Endometrium (tissue), 2 donors: ENCODE measurements at regions not wholly inside any gene's neighbourhood (a gene's known extent, or its start where the extent isn't known, plus 50 kb on each side); places are given as distances from the start of the nearest gene placed in this dataset.
"Not testable (repeated sequence)": the region's sequence is repeated elsewhere in the genome, so short reads cannot be mapped to it uniquely, and the experiment has no call there.

Experiments
- FAIRE-seq: peaks from 2 replicates; lab custom pipeline; 2012; peaks lifted over from hg19 to GRCh38; lab: Jason Lieb, UNC
- donor health status: control.
- donor health status: control.

DNA sequence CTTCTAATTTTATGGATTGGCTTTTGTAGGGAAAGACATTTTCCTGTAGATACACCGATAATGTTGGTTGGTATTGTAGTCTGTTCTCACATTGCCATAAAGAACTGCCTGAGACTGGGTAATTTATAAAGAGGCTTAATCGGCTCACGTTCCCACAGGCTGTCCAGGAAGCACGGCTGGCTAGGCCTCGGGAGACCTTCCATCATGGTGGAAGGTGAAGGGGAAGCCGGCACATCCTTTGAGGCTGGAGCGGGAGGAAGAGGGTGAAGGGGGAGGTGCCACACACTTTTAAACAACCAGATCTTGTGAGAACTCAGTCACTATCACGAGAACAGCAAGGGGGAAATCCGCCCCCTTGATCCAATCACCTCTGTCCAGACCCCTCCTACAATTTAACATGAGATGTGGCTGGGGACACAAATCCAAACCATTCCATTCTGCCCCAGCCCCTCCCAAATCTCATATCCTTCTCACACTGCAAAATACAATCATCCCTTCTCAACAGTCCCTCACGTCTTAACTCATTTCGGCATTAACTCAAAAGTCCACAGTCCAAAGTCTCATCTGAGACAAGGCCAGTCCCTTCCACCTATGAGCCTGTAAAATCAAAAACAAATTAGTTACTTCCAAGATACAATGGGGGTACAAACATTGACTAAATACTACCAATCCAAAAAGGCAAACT, 66.7 kb upstream of the EIF5 start:
- no peak for FAIRE-seq

DNA sequence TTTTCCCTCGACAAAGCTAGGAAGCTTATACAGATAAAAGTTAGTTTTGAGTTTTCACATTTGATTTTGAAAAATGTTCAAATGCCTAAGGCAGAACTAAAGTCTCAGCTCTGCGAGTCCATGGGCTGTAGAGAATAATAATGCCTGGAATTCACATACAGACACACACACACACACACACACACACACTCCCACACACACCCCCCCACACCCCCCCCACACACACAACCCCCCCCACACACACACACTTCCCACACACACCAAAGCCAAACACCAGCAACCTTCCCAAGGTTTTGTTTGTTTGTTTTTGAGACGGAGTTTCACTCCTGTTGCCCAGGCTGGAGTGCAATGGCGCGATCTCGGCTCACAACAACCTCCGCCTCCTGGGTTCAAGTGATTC, 62.8 kb upstream of the EIF5 start:
- FAIRE-seq: no peak

DNA sequence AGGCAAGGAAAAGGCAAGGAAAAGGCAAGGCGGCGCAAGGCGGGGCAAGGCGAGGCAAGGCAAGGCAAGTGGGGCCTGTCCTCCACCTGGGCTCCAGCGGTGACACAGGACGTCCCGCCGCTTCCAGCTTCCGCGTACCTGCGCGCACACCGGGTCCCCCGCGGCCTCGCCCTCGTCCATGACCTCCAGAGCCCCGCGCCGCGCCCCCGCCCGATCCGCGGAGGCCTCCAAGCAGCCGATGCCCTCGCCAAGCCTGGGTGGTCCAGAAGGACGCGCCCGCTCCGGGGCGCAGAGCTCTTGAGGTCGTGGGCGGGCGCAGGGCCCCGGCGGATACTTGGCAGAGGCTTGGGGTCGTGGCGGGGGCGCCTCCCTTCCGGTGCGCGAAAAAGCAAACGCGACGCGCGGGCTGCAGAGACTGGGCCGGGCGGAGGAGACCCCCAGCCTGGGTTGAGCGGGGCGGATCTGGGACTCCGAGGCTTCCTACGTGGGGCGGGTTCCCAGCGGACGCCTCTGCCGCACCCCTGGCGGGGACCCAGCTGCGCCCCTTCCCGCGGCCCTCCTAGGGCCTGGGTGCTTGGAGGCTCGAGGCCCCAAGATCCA, 60.8 kb upstream of the EIF5 start:
- FAIRE-seq: no peak

DNA sequence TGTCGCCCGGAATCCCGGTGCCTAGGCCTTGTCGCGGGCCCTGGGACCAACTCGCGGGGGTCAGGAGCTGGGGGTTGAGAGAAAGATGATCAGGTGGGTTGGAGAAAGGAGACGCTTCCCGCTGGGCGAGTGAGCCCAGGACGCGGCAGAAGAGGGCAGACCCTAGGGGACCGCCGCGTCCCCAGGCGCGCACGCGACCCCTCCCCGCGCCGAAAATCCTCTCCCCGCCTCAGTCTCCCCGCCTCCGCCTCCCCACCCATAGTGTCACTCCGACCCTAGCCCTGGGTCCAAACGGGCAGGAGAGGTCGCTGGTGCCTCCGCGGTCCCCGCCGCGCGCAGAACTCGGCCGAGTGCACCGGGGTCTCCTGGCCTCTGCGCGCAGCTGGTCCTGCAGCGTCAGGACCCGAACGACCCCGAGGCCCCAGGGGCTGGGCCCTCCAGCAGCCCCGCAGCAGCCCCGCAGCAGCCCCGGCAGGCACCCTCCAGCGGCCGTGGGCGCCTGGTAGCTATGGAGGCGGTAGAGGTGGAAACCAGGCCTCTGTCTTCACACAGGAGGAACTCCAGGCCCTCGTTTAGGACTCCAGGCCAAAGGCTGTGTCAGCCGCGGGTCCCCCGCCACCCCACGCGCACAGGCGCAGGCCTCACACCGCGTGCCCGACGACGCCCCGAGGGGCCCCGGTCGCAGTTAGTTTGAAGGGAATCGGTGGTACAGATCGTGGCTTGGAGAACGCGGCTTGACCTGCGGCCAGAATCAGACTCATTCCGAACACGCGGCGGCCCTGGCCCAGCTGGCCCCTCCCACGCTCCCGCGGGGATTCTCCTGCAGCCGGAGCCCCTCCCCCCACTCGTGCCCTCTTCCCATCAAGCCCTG, 60.1 kb upstream of the EIF5 start:
- no peak for FAIRE-seq

DNA sequence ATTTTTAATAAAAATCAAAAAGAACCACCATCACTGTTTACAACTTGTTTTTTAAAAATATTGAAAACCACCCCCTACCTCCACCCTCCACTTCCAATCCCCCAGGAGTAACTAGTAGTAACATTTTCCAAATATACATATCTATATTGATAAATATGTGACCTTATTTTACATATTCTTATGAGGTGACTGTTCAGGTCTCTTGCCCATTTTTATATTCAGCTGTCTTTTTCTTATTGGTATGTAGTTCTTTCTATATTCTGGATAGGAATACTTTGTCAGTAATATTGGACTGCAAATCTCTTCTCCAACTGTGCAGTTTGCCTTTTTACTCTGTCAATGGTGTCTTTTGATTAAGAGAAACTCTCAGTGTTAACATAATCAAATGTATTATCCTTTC, 59.0 kb upstream of the EIF5 start:
- no peak for FAIRE-seq

DNA sequence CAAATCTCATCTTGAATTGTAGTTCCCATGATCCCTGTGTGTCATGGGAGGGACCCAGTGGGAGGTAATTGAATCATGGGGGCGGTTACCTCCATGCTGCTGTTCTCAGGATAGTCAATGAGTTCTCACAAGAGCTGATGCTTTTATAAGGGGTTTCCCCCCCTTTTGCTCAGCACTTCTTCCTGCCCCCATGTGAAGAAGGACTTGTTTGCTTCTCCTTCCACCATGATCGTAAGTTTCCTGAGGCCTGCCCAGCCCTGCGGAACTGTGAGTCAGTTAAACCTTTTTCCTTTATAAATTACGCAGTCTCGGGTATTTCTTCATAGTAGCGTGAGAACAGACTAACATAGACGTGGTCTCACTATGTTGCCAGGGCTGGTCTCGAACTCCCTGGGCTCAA, 56.1 kb upstream of the EIF5 start:
- FAIRE-seq: no peak

DNA sequence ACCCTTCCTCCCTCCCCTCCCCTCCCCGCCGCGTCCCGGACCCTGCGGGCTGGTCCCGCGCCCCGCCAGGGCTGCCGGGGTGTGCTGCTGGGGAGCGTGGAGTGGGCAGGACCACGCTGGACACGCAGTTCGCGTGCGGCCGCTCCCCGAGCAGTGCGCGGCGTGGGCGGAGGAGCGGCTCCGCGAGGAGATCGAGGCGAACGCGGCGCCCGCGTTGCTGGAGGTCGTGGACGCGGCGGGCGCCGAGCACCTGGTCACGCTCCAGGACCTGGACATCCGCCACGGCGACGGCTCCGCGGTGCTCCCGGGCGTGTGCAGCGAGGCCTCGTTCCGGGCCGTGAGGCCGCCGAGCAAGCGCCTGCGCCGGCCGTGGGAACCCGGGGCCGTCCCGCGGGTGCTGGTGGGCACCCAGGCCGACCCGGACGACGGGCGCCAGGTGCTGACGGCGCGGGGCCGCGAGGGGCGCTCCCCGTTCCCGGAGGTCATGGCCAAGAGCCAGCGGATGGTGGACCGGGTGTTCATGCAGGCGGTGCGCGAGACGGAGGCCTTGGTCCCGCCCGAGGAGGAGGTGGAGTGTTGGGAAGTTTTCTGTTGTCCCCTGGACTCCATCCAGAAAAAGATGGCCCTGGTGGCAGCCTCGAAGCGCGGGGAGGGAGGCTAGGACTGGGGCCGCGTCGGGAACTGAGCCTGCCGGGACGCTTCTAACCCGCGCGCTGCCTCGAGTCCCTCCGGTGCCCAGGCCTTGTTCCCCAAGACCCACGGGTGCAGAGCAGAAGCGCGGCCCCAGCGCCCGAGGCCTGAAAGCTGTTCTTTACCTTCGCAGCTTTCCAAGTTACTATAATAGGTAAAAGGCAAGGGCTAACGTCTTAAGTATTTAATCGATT, 54.7 kb upstream of the EIF5 start:
- FAIRE-seq: no peak

DNA sequence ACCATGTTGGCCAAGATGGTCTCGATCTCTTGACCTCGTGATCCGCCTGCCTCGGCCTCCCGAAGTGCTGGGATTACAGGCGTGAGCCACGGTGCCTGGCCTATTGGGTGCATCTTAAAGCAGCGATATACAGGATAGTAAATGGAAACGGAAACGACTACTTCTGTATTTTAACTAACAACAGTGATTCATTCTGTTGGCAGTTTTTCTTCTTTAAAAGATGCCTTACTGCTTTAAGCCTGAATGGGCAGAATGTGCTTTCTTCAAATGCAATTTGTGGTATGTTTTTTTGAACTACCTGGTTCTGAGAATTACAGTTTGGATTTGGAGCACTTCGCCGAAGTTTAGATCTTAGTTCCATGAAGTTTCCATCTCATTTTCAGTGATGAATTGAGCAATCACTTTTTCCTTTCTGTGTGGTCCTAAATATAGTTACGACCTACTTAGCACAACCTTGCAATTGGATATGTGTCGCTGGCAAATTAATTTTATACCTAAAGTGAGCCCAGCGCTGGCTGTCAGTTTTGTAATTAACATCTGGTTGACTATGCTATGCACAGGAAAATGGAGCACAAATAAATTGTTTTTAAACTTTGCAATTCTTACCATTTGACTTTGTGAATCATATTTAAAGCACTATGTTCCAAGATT, 53.6 kb upstream of the EIF5 start:
- FAIRE-seq: no peak

DNA sequence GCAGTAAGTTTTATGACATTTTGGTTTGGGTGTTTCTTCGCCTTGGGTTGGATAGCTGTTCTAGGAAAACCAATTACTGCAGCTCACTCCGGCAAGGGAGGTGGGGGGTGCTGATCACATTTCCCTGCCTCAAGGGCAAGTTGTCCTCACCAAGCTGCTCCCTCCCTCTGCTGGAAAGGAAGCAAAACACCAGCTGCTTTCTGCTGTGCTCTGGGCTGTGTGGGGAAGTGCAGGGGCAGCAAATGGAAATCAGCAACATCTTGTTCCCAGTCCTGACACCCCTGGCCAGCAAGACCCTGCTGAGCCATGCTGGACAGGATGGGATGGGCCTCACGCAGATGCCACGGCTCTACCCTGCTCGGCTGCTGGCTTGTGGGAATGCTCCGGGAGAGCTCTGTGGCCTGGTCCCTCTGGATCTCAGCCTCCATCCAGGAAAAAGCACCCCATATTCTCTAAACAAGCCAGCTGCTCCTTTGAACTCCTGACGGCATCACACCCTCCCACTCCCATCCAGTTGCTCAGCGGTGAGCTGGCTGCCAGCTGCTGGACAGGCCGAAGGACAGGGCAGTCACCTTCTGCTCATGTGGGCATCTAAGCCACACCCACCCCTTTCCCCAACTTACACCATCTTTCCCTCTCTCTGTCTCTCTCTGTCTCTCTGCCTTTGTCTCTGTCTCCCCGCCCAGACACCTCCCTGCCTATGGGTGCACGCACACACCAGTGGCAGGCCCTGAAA, 52.4 kb upstream of the EIF5 start:
- FAIRE-seq: peak; percentile 87

DNA sequence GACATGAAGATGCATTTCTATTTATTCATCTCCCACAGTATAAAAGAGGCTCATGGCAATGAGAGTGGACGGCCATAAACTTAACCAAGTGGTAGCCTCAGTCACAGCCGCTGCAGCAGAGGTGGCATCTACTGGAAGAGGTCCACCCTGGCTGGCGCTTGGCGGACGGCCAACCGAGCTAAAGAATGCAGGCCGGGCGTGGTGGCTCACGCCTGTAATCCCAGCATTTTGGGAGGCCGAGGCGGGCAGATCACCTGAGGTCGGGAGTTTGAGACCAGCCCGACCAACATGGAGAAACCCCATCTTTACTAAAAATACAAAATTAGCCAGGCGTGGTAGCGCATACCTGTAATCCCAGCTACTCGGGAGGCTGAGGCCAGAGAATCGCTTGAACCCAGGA, 51.7 kb upstream of the EIF5 start:
- FAIRE-seq: not testable (repeated sequence)

DNA sequence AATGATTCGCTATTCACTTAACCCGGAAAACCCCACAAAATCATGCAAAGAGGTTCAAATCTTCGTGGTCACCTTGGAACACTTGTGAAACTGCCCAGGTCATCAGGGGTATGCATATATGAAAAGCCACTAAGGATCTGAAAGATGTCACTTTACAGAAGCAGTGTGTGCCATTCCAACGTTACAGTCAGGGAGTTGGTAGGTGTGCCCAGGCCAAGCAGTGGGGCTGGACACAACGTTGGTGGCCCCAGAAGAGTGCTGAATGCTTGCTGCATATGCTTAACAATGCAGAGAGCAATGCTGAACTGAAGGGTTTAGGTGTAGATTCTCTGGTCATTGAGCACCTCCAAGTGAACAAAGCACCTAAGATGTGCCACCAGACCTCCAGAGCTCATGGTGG, 51.1 kb upstream of the EIF5 start:
- no peak for FAIRE-seq

DNA sequence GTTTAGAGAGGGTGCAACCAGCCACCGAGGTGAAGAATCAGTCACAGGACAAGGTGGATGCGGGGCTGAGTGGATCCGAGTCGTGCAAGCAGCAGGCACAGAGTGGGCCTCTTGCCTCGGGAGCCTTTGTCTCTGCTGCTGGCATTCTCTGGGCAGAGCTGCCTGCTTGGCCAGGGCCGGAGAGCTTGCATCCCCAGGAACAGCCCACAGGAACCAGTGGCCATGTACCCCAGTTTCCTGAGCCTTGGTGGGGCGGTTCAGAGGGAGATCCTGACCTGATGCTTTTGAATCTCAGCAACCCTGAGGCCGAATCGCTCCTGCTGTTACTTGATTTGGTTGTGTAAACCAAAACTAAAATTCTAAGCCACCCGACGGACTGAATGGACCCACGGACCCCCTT, 50.1 kb upstream of the EIF5 start:
- FAIRE-seq: no peak
